Thoracic aorta (tissue), 2 donors: ENCODE measurements at regions not wholly inside any gene's neighbourhood (a gene's known extent, or its start where the extent isn't known, plus 50 kb on each side); places are given as distances from the start of the nearest gene placed in this dataset.

Experiments
- ATAC-seq: fragments of 150-250 bp; one replicate; pipeline ENCODE4 v1.8.0; 2017; ENCODE audit warnings: low read depth; ENCODE audit not compliant: insufficient number of reproducible peaks, low FRiP score
- DNase-seq: peaks from one replicate; pipeline ENCODE4 v3.0.0-alpha.2; 2020; ENCODE audit warnings: low spot score
- H3K27ac ChIP-seq, 2 donors: fragments of 200-600 bp; sonication (generic); 1 replicate in 1 of 2; 2 replicates in 1 of 2; pipeline ENCODE4 v1.5.1; 2016; ENCODE audit warnings: mild to moderate bottlenecking in 2 of 2, moderate library complexity in 2 of 2
- H3K27me3 ChIP-seq: fragments of 200-600 bp; sonication (generic); replicated peaks from 2 replicates; pipeline ENCODE4 v1.6.0; 2016; ENCODE audit warnings: mild to moderate bottlenecking; ENCODE audit not compliant: insufficient read depth
- H3K36me3 ChIP-seq: fragments of 200-600 bp; sonication (generic); one replicate; pipeline ENCODE4 v1.5.1; 2016
- H3K4me1 ChIP-seq, 2 donors: fragments of 200-600 bp; sonication (generic); 1 replicate in 1 of 2; 2 replicates in 1 of 2; pipeline versions ENCODE4 v1.5.1 to v1.6.0; 2016; ENCODE audit warnings: low read depth in 2 of 2, mild to moderate bottlenecking in 1 of 2; ENCODE audit not compliant: control insufficient read depth in 1 of 2
- H3K4me3 ChIP-seq: fragments of 200-600 bp; sonication (generic); 2 replicates; pipeline ENCODE4 v1.5.1; 2016; ENCODE audit warnings: mild to moderate bottlenecking
- H3K9me3 ChIP-seq: fragments of 200-600 bp; sonication (generic); 2 replicates; pipeline ENCODE4 v1.5.1; 2016
- TF ChIP-seq, protein P1 (sequence below): fragments of 200-600 bp; sonication (generic); IDR thresholded peaks from one replicate; pipeline ENCODE4 v1.5.1; 2019; ENCODE audit warnings: antibody characterized with exemption

DNA sequence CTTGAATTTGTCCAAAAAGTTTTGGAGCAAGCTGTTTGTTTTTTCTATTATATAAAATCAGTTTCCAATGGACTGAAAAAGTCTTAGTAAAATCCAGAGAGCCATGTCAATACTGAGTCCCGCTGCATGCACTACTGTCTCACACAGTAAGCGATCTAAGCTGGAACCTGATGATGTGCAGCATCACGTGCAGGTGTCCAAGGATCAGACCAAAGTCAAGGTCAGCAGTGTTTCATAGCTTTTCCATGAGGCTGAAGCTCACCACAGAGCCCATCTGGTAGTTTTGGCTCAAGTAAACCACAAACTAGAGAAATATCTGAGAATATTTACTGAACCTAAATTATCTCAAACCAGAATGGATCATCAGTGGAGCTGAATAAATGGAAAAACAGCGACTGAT, 784.0 kb upstream of the SEMA6D start:
- TF ChIP-seq, protein P1, sequence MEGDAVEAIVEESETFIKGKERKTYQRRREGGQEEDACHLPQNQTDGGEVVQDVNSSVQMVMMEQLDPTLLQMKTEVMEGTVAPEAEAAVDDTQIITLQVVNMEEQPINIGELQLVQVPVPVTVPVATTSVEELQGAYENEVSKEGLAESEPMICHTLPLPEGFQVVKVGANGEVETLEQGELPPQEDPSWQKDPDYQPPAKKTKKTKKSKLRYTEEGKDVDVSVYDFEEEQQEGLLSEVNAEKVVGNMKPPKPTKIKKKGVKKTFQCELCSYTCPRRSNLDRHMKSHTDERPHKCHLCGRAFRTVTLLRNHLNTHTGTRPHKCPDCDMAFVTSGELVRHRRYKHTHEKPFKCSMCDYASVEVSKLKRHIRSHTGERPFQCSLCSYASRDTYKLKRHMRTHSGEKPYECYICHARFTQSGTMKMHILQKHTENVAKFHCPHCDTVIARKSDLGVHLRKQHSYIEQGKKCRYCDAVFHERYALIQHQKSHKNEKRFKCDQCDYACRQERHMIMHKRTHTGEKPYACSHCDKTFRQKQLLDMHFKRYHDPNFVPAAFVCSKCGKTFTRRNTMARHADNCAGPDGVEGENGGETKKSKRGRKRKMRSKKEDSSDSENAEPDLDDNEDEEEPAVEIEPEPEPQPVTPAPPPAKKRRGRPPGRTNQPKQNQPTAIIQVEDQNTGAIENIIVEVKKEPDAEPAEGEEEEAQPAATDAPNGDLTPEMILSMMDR, result no peak
- H3K27ac ChIP-seq, result no peak overlapping the region
- no peaks in the 10 kb centered on the region for H3K4me1 ChIP-seq
- ATAC-seq, result no peak
- no peaks in the 10 kb centered on the region for H3K36me3 ChIP-seq
- DNase-seq, result no peak
- H3K27me3 ChIP-seq, result no peaks in the 10 kb centered on the region
- no peak overlapping the region for H3K4me3 ChIP-seq
- H3K9me3 ChIP-seq, result no peaks in the 10 kb centered on the region

DNA sequence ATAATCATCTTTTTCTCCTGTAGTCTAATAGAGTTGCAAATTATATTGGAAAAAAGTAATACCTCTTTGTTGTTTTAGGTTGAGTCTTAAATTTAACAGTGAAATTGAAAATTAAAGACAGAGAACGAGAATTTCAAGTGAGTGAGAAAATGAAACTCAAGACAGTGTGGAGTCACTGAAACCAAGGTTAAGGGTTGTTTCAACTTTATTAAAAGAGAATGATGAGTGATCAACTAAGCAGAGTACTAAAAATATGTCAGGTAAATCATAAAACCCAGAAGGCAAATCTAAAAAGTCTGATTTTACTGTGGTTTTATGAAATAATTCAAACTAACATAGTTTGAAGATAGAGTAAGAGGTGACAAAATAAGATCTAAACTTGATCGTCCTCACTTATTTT, 782.5 kb upstream of the SEMA6D start:
- Histone ChIP-seq H3K4me1 (no peaks in the 10 kb centered on the region), H3K9me3 (no peaks in the 10 kb centered on the region), H3K27me3 (no peaks in the 10 kb centered on the region), H3K27ac (no peak overlapping the region), H3K36me3 (no peaks in the 10 kb centered on the region), H3K4me3 (no peak overlapping the region)
- DNase-seq (no peak), ATAC-seq (no peak)
- TF ChIP-seq, protein P1, result no peak

DNA sequence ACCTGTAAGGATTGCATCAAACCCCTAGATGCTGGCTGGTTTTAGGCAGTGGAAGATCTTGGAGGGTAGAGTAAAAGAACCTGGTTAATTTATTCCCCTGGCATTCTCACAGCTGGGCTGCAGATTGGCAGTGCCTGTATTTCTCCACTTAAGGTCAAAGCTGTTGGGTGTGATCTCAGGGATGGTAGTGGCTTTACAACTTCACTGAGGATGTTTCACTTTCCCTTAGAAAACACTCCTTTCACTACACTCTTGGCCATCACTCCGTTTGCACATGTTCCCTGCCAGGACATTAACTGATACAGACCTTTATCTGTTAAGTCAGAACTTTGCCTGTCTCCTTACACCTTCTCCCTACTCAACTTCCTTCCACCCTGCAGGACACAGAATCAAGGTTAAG, 779.1 kb upstream of the SEMA6D start:
- no peaks in the 10 kb centered on the region for H3K4me1 ChIP-seq
- H3K4me3 ChIP-seq, result no peak overlapping the region
- H3K36me3 ChIP-seq, result no peaks in the 10 kb centered on the region
- TF ChIP-seq, protein P1, result no peak
- ATAC-seq, result no peak
- H3K27me3 ChIP-seq, result no peaks in the 10 kb centered on the region
- no peak for DNase-seq
- H3K27ac ChIP-seq, result no peak overlapping the region
- H3K9me3 ChIP-seq, result no peaks in the 10 kb centered on the region

GRCh38 chr15:46941241-46941640, 776.1 kb upstream of the SEMA6D start:
- no peaks in the 10 kb centered on the region for H3K9me3 ChIP-seq
- H3K4me3 ChIP-seq, result no peak overlapping the region
- TF ChIP-seq, protein P1, result no peak
- H3K27me3 ChIP-seq, result no peaks in the 10 kb centered on the region
- H3K27ac ChIP-seq, result no peak overlapping the region
- no peaks in the 10 kb centered on the region for H3K4me1 ChIP-seq
- ATAC-seq (no peak), DNase-seq (no peak)
- no peaks in the 10 kb centered on the region for H3K36me3 ChIP-seq

DNA sequence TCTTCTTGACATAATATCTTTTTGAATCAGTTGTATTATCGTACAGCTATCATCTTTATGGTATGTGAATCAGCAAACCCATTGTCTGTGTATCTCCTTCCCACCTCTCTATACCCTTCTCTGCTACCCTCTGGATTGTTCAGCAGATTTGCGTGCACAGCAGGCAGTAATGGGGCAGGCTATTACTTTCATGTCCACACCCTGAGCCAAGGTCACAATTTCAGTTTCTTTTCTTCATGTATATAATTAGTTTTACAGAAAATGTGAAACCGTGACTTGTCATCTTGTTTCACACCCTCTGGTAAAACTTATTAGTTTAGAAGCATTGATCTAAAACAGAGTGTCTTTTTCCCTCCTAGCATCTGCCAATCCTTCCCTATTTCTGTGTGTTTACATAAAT, 770.4 kb upstream of the SEMA6D start:
- no peaks in the 10 kb centered on the region for H3K36me3 ChIP-seq
- no peaks in the 10 kb centered on the region for H3K9me3 ChIP-seq
- ATAC-seq (no peak), DNase-seq (no peak)
- no peaks in the 10 kb centered on the region for H3K27me3 ChIP-seq
- H3K4me3 ChIP-seq, result no peak overlapping the region
- no peaks in the 10 kb centered on the region for H3K4me1 ChIP-seq
- no peak overlapping the region for H3K27ac ChIP-seq
- TF ChIP-seq, protein P1, result no peak
